SK-N-DZ (cell line): ENCODE measurements at regions not wholly inside any gene's neighbourhood (a gene's known extent, or its start where the extent isn't known, plus 50 kb on each side); places are given as distances from the start of the nearest gene placed in this dataset.
"Not testable (repeated sequence)": the region's sequence is repeated elsewhere in the genome, so short reads cannot be mapped to it uniquely, and the experiment has no call there.

Experiments used
- DNase-seq: peaks from one replicate; pipeline ENCODE4 v3.0.0-alpha.2; 2015; ENCODE audit warnings: low spot score

GRCh38 chr13:104983601-104984000 is 1551.9 kb downstream of the EFNB2 start:
- DNase-seq, result no peak

DNA sequence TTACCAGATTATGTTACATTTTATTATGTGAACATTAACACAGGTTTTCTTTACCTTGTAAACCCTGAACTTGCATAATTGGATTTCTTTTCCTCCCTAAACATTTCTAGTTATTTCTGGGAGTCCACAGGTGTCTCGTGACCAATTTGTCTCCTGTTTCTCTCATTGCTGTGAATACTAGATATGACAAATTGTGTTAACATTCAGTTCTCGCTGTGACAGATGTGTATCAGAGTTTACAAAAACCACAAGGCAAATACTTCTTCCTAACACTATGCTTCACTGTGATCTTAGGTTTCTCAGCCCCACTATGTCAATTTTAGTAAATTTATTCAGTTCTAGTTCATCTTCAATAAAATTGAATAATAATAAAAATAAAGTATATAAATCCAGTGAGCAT is 1554.9 kb downstream of the EFNB2 start:
- no peak for DNase-seq

GRCh38 chr13:104979281-104980030 is 1556.0 kb downstream of the EFNB2 start:
- DNase-seq, result no peak

- no peak for DNase-seq
These were observed 1558.5 kb downstream of the EFNB2 start for GRCh38 chr13:104976986-104977385.

- DNase-seq, result no peak
These were observed 1560.2 kb downstream of the EFNB2 start for GRCh38 chr13:104975272-104975671.

GRCh38 chr13:104968876-104969275 is 1566.6 kb downstream of the EFNB2 start:
- no peak for DNase-seq

DNA sequence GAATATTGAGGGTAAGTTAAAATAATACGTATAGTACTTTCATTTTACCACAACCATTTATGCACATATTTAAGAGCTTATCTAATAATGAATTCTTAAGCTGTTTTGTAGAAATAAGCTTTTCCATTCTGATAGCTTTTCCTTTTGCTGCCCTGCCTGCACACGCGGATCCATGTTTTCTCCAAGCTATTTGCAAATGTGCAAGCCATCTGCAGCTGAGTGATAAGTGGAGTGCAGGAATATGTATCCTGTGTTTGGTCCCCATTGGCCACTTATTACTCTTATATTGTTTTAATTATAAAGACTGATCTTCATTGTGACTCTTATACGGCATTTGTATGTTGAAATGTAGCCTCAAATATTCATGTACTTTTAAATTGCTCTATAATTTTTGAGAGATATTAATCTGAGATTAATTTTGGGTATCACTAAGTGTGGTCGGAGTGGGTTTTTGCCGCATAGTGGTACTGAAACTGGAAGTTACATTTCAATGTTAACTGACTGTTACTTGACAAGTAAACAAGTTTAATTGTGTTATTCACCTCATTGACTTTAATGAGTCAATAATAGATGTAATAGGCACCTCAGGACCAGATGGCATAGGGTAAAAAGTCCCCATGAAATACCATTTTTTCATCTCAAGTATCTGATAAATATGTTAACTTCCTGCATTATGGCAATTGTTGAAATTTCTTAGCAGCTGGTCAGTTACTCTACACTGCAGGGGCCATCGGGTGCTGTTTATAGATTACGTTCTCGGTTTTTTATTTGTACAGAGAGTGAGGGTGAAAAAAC is 1567.4 kb downstream of the EFNB2 start:
- no peak for DNase-seq

GRCh38 chr13:104967376-104967775 is 1568.1 kb downstream of the EFNB2 start:
- DNase-seq, result no peak

DNA sequence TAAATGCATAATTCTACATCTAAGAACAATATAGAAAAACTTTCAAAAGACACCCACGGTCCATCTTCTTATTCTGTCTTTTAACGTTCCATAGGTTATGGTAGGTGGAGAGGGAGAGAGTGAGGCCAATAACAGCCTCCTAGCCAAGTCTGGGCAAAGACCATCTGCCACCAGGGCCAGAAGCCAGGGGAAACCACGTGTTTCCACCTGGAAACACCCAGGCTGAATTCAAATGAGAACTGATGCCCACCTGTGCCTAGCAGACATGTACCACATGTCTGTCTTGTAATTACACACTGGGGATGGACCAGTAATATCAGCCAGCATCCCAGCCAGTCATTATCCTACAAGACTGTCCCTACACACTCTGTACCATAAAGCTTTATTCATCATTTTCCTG is 1573.1 kb downstream of the EFNB2 start:
- DNase-seq, result no peak

DNA sequence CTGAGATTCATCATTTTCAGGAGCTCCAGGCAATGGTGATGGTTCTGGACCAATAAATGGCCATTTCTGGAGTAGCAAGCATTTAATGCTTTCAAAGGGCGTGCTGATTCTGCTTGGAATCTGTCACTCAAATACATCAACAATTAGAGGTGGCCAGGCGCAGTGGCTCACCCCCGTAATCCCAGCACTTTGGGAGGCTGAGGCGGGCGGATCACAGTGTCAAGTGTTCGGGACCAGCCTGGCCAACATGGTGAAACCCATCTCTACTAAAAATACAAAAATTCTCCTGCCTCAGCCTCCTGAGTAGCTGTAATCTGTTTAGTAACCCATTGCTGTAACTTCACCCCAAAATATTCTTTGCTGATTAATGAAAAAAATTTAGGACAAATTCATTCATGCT is 1574.2 kb downstream of the EFNB2 start:
- no peak for DNase-seq

DNA sequence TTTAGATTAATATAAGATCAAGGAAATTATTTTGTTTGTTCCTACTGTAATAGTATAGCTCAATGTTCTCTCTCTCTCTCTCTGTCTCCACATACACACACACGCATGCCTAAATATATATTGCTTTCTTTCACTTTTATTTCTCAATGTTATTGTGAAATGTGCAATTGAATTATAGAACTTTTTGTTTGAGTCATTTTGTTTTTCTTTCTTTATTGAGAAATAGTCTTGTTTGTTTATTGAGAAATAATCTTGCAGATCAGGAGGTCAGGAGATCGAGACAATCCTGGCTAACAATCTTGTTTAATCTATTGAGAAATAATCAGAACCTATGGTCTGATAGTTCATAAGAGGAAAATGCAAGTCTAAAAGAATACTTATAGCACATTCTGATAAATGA is 1581.3 kb downstream of the EFNB2 start:
- DNase-seq, result no peak

DNA sequence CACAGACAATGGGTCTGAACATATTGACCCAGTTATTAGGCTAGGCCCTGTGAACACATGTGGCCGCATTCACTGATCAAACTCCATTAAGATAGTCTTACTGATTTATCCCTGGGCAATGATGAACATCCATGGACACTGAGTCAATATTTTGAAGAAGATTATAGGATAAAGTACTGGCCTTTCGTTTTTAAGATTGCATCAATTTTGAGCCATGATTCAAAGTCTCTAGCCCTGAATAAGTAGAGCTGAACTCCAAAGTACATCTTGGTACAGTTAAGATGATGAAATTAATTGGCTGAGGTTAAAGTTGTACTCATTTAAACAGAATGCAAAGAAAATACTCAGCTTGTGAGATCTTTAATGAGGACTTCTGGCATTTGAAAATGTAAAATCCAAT is 1581.9 kb downstream of the EFNB2 start:
- no peak for DNase-seq

- DNase-seq, result no peak
These were observed 1585.4 kb downstream of the EFNB2 start for GRCh38 chr13:104949840-104950740.

DNA sequence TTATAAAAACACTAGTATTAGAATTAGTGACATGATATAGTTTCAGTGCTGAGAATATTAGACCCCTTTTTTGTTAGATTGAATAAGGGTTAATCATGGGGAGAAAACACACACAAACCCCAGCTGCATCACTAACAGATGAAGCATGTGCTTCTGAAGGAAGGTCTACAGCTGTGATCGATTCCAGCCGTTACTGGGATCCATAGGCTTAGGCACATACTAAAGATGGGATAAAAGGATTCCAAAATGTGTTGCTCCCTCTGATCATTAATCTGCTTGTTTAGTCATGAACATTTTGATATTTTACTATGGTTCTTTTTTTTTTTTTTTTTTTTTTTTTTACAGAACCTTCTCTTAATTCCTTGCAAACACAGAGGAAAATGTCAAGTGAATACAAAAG is 1591.3 kb downstream of the EFNB2 start:
- DNase-seq, result no peak

DNA sequence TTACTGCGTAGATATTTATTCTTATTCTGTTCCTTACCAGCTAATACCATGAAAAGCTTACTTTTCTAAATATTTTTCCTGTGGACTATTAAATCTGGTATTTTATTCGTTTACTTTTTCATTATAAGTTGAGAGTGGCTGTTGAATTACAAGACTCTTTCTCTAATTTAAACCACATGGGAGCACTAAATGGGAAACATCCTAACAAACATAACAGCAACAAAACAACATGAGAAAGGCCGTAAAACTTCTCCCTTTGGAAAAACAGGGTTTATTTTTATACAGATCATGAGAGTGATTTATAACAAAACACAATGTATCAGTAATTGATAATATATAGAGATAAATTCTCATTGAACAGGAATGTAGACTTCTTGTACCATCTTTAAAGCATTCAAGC is 1592.1 kb downstream of the EFNB2 start:
- no peak for DNase-seq

- DNase-seq, result no peak
These were observed 1597.6 kb downstream of the EFNB2 start for GRCh38 chr13:104937881-104938280.

DNA sequence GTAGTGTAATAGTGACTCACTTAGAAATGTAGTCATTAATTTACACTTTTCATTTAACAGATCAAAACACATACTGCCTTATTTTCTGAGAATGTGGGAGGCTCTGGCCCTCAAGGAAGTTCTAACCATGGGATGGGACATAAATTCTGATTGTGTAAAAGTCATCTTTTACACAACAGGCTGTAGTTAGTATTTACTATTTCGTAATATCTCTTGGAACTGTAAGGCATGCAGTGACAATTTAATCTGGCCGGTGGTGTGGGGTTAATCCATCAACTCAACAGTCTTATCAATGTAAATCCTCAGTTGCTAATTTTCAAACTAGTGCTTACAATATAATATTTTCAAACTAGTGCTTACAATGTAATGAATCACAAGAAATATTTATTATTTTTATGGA is 1599.2 kb downstream of the EFNB2 start:
- no peak for DNase-seq

GRCh38 chr13:104920513-104920912 is 1614.9 kb downstream of the EFNB2 start:
- DNase-seq, result not testable (repeated sequence)

DNA sequence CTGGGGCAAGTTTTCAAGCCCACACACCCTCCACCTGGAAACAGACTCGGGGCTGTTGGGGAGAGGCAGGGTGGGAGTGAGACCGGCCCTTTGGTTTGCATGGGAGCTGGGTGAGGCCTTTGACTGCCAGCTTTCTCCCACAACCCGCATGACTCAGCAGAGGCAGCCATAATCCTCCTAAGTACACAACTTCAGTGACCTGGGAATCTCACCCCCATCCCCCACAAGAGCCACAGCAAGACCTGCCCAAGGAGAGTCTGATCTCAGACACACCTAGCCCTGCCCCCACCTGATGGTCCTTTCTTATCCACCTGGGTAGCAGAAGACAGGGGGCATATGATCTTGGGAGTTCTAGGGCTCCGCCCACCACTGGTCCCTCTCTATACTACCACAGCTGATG is 1615.4 kb downstream of the EFNB2 start:
- no peak for DNase-seq

DNA sequence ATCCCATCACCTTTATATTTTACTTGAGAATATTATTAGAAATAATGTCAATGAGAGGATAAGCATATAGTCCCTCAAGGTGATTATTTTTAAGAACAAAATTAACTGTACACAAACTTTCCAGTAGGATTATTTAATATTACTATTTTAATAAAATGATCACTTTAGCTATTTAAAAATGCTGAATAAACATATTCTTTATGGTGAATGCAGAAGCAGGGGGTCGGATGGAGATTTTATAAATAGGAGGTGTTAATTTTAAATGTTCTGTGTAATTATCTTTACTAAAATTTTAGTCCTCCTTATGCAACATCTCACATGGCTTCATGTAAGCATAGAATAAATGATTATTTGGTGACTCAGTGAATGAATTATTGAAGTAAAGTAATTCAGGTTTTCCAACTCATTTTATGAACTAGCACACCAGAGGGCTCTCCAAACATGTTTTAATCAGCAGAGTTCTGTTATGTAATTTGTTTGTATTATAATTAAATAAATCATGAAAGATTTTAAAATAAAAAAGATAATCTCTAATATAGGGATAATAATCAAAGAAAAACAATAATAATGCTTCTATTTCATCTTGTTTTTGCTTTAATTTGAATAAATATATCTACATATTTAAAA is 1635.2 kb downstream of the EFNB2 start:
- no peak for DNase-seq

DNA sequence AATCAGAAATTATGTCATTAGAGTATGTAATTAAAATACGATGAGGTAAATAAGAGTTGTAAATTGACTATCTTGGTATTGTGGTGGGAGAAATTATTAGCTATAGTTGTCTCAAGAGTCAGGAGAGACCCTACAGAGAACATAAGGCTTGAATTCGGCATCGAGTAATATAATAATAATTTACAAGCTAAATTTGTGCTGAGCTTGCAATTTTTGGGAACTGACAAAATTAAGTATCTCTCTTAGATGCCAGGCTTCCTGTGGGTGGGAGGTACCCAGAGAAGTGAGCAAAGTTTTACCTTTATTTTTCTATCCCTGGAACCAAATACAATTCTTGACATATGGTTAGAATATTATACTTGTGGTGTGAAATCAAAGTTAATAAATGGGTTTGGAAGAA is 1637.0 kb downstream of the EFNB2 start:
- DNase-seq, result no peak

DNA sequence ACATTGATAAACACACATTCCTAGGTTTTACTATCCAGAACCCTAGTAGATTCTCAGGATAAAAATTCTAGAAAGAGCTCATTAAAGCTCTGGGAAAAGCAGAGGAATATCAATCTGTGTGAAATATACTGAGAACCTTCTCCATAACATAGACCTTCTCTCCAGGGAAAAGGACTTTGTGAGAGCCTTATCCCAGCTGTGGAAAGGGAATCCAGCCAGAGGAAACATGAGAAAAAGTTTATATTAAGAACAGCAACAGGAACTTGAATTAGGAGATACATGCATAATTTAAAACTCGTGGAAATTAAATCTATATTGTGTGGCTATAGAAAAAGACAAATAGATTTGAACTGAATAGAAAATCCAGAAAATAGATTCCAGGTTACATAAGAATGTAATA is 1639.9 kb downstream of the EFNB2 start:
- DNase-seq, result no peak
